GM23338 (cell line): ENCODE measurements at regions not wholly inside any gene's neighbourhood (a gene's known extent, or its start where the extent isn't known, plus 50 kb on each side); places are given as distances from the start of the nearest gene placed in this dataset.

Experiments used
- CREB1 ChIP-seq: fragments of 250-450 bp; sonication (Bioruptor Pico); IDR thresholded peaks from 2 replicates; pipeline ENCODE4 v1.5.0; 2020; ENCODE audit warnings: low read depth, mild to moderate bottlenecking, moderate library complexity
- CTCF ChIP-seq, 2 experiments: fragments of 200-600 bp in 1 of 2; sonication (generic) in 1 of 2; conservative IDR thresholded peaks; 2 replicates each; pipeline versions ENCODE4 v1.5.1 to v1.6.1; 2016 to 2017; ENCODE audit warnings: antibody characterized with exemption in 2 of 2, low read depth in 2 of 2, mild to moderate bottlenecking in 2 of 2, moderate library complexity in 1 of 2
- ETS1 ChIP-seq: IDR thresholded peaks from 2 replicates; pipeline ENCODE4 v1.6.1; 2016; ENCODE audit warnings: antibody characterized with exemption
- EZH2 ChIP-seq: fragments of 200-600 bp; sonication (generic); IDR thresholded peaks from one replicate; pipeline ENCODE4 v1.8.0; 2017; ENCODE audit warnings: antibody characterized with exemption, mild to moderate bottlenecking, low read depth; ENCODE audit not compliant: unreplicated experiment
- EZH2phosphoT487 ChIP-seq: fragments of 200-600 bp; sonication (generic); IDR thresholded peaks from one replicate; pipeline ENCODE4 v1.8.1; 2018; ENCODE audit warnings: antibody characterized with exemption; ENCODE audit not compliant: unreplicated experiment
- JUNB ChIP-seq: IDR thresholded peaks from one replicate; pipeline ENCODE4 v1.6.1; 2016; ENCODE audit warnings: antibody characterized with exemption; ENCODE audit not compliant: unreplicated experiment
- NANOG ChIP-seq: IDR thresholded peaks from 2 replicates; pipeline ENCODE4 v1.6.1; 2016; ENCODE audit warnings: antibody characterized with exemption, borderline replicate concordance
- POLR2AphosphoS5 ChIP-seq: IDR thresholded peaks from 2 replicates; pipeline ENCODE4 v1.6.1; 2016; ENCODE audit warnings: antibody characterized with exemption, low read depth
- ZNF114 ChIP-seq: fragments of 250-450 bp; sonication (Bioruptor Pico); IDR thresholded peaks from 2 replicates; pipeline ENCODE4 v1.5.0; 2020; ENCODE audit warnings: mild to moderate bottlenecking, moderate library complexity
- ZNF331 ChIP-seq: fragments of 250-450 bp; sonication (Bioruptor Pico); IDR thresholded peaks from 2 replicates; pipeline ENCODE4 v1.5.0; 2020; ENCODE audit warnings: low read depth, mild to moderate bottlenecking, moderate library complexity
- TF ChIP-seq, protein P1 (sequence below): IDR thresholded peaks from one replicate; pipeline ENCODE4 v1.6.1; 2018; ENCODE audit warnings: antibody characterized with exemption; ENCODE audit not compliant: unreplicated experiment

DNA sequence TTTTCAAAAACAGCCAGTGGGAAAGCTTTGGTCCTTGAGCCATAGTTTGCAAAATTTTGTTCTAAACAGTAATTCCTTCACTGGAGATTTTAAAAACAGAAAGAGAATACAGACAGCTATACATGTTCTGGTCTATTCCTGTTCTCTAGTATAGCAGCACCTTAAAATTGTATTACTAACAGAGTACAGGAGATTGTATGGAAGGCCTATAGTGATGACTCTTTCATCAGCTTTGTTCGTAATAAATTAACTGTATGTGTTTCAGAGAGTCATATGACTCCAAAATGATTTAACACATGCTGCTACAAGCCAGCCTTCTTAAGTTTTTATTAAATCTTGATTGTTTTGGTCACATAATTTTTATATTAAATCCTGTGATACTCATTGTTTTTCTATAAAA, 1124.6 kb upstream of the FAM98A start:
- no peak for TF ChIP-seq CTCF (conservative IDR thresholded peaks at IDR 0.05; ENCODE audit: low read depth in 2 of 2)
- TF ChIP-seq EZH2phosphoT487 = no peak
- TF ChIP-seq EZH2 = no peak
- no peak for TF ChIP-seq CREB1
- TF ChIP-seq, protein P1, sequence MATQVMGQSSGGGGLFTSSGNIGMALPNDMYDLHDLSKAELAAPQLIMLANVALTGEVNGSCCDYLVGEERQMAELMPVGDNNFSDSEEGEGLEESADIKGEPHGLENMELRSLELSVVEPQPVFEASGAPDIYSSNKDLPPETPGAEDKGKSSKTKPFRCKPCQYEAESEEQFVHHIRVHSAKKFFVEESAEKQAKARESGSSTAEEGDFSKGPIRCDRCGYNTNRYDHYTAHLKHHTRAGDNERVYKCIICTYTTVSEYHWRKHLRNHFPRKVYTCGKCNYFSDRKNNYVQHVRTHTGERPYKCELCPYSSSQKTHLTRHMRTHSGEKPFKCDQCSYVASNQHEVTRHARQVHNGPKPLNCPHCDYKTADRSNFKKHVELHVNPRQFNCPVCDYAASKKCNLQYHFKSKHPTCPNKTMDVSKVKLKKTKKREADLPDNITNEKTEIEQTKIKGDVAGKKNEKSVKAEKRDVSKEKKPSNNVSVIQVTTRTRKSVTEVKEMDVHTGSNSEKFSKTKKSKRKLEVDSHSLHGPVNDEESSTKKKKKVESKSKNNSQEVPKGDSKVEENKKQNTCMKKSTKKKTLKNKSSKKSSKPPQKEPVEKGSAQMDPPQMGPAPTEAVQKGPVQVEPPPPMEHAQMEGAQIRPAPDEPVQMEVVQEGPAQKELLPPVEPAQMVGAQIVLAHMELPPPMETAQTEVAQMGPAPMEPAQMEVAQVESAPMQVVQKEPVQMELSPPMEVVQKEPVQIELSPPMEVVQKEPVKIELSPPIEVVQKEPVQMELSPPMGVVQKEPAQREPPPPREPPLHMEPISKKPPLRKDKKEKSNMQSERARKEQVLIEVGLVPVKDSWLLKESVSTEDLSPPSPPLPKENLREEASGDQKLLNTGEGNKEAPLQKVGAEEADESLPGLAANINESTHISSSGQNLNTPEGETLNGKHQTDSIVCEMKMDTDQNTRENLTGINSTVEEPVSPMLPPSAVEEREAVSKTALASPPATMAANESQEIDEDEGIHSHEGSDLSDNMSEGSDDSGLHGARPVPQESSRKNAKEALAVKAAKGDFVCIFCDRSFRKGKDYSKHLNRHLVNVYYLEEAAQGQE = no peak
- TF ChIP-seq POLR2AphosphoS5 = no peak
- no peak for TF ChIP-seq JUNB
- TF ChIP-seq ZNF114 (CRISPR knock-in tag) = no peak
- no peak for TF ChIP-seq ETS1
- TF ChIP-seq ZNF331 (CRISPR knock-in tag) = no peak
- TF ChIP-seq NANOG = no peak
